ENCODE measurements at regions not wholly inside any gene's neighbourhood (a gene's known extent, or its start where the extent isn't known, plus 50 kb on each side); places are given as distances from the start of the nearest gene placed in this dataset.
"Not testable (repeated sequence)": the region's sequence is repeated elsewhere in the genome, so short reads cannot be mapped to it uniquely, and the experiment has no call there.

DNA sequence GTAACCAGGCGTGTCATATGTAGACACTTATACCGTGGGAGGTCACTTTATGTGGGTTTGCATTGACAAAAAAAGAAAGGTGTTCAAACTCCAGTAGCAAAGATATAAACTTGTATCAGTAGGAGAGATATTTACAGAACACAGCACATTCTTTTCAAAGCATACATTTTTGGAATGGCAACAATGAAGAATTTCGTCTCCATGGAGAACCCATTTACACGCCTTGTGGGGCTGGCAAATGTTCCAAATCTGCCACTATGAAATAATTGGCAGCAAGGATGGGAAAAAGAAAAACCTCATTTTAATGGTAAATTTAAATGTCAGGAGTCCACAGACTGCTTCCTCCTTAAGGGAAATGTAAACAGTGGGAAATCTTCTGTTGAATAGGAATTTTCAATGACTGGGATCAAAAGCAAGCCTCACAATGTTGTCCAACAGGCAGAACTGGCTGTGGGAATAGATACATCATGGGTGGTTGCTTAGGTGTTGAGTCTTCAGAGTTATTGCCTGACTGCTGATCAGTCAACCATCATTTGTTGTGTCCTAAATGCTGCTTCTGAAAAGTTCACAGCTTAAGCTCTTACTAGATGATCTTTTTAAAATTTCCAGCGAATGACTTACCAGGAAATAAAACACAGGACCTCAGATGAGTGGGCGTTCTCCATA lies 256.6 kb upstream of the SEMA3C start:
- no peak overlapping the region for H3K4me3 Mint-ChIP-seq
- no peaks in the 10 kb centered on the region for H3K27me3 Mint-ChIP-seq
- DNase-seq (no peak), ATAC-seq (no peak)
- no peaks in the 10 kb centered on the region for H3K36me3 Mint-ChIP-seq
- H3K9me3 Mint-ChIP-seq (ENCODE audit: low read depth): peaks cover 3% of the 10 kb centered on the region
- H3K27ac Mint-ChIP-seq: no peak overlapping the region
- H3K4me1 Mint-ChIP-seq: no peaks in the 10 kb centered on the region
- CTCF ChIA-PET: no interaction called here

DNA sequence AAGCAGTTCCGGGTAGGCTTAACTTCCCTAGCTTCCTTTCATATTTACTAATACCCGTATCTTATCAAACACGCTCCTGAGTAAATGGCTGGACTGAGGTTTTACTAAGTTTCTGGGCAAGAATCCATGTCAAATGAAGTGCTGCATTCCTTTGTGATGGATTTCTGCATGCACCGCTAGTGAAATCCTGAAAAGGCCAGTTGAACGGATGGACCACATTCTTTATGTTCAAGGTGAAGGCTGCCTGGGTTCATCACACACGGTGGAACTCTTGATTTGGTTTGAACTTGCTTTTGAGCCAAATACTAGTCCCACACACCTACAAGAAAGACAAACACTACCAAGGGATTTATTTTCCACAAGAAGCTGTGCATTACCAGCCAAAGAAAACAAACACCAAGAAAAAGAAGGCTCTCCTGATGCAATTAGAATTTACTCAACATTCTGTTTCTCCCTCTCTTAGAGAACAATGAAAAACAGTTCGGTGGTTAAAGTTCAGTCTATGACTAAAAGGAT lies 255.0 kb upstream of the SEMA3C start:
- ATAC-seq (no peak), DNase-seq (no peak)
- no peaks in the 10 kb centered on the region for H3K27me3 Mint-ChIP-seq
- H3K27ac Mint-ChIP-seq: no peak overlapping the region
- H3K9me3 Mint-ChIP-seq (ENCODE audit: low read depth): no peaks in the 10 kb centered on the region
- no peak overlapping the region for H3K4me3 Mint-ChIP-seq
- CTCF ChIA-PET: no interaction called here
- no peaks in the 10 kb centered on the region for H3K4me1 Mint-ChIP-seq
- no peaks in the 10 kb centered on the region for H3K36me3 Mint-ChIP-seq

DNA sequence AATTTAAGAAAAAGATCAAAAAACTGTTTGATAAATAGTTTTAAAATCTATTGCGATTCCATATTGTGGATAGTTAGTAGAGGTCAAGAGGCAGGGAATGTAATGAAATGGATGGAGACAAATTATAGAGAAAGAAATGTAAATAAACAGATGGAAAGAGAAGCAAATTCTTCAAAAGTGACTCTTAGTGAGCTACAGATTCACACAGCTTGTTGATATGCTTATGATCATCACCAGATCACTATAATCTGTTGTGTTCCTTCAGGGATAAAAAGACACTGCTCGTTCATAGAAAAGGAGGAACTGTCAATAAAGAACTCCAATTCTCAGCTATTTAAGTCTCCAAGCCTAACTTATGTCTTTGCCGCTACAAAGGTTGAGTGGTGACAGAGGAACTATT lies 251.4 kb upstream of the SEMA3C start:
- DNase-seq (no peak), ATAC-seq (no peak)
- H3K36me3 Mint-ChIP-seq: no peaks in the 10 kb centered on the region
- CTCF ChIA-PET: no interaction called here
- H3K27ac Mint-ChIP-seq: no peak overlapping the region
- H3K9me3 Mint-ChIP-seq (ENCODE audit: low read depth): no peaks in the 10 kb centered on the region
- H3K4me3 Mint-ChIP-seq: no peak overlapping the region
- no peaks in the 10 kb centered on the region for H3K27me3 Mint-ChIP-seq
- no peaks in the 10 kb centered on the region for H3K4me1 Mint-ChIP-seq

DNA sequence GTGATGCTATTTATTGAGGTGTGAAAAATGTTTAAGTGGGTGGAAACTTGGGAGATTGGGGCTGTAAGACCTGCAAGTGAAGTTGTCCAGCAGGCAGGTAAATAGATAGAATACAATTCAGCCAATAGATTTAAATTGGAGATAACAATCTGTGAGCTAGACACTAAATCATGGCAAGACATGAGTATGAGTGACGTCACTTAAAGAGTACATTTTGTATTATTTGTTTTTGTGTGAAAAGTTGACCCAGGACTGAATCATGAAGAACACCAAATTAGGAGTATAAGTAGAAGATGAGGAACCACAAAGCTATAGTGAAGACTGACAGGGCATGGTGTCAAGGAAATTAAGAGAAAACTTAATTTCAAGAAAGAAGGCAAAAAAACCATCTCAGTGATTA lies 249.1 kb upstream of the SEMA3C start:
- Mint-ChIP-seq H3K27me3 (no peaks in the 10 kb centered on the region), H3K4me1 (no peaks in the 10 kb centered on the region), H3K27ac (no peak overlapping the region), H3K9me3 (ENCODE audit: low read depth) (peaks cover 2% of the 10 kb centered on the region), H3K36me3 (no peaks in the 10 kb centered on the region), H3K4me3 (no peak overlapping the region)
- ATAC-seq (no peak), DNase-seq (no peak)
- CTCF ChIA-PET: no interaction called here

DNA sequence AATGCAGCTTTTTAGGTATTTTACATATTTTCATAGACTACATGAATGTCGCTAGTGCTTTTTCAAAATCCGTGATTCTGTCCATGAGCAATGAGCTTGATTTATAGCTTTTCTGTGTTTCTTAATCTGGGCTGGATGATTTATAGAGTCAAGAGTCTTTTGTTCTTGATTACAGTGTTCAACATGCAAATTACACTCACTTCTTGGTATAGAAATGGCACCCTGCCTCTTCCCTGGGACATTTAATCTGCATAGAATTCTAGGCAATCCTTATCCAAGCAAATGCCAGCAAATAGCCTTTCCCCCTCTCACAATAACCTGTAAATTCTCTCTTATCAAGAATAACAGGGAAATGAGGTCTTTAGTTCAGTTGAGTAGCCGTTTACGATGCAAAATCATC lies 246.2 kb upstream of the SEMA3C start:
- peaks cover 8% of the 10 kb centered on the region for H3K9me3 Mint-ChIP-seq (ENCODE audit: low read depth)
- ATAC-seq: no peak

DNA sequence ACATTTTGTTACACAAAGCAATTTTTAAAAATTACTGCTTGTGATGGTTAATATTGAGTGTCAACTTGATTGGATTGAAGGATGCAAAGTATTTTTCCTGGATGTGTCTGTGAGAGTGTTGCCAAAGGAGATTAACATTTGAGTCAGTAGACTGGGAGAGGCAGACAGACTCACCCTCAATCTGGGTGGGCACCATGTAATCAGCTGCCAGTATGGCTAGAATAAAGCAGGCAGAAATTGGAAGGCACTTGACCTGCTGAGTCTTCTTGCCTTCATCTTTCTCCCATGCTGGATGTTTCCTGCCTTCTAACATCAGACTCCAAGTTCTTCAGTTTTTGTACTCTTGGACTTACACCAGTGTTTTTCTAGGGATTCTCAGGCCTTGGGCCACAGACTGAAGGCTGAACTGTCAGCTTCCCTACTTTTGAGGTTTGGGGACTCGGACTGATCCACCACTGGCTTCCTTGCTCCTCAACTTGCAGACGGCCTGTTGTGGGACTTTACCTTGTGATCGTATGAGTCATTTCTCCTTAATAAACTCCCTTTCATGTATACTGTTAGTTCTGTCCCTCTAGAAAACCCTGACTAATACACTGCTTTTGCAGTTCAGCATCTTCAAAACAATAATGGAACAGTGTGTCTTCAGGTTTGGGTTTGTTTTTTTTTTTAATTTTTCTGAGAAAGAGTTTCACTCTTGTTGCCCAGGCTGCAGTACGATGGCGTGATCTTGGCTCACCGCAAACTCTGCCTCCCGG lies 244.1 kb upstream of the SEMA3C start:
- H3K4me3 Mint-ChIP-seq: no peak overlapping the region
- peaks cover 2% of the 10 kb centered on the region for H3K36me3 Mint-ChIP-seq
- ATAC-seq: no peak
- peaks cover 8% of the 10 kb centered on the region for H3K9me3 Mint-ChIP-seq (ENCODE audit: low read depth)
- no peaks in the 10 kb centered on the region for H3K4me1 Mint-ChIP-seq
- no peaks in the 10 kb centered on the region for H3K27me3 Mint-ChIP-seq
- CTCF ChIA-PET: no interaction called here
- H3K27ac Mint-ChIP-seq: no peak overlapping the region
- DNase-seq: no peak

More for the DNA sequence above, 246.2 kb upstream of the SEMA3C start:
- H3K4me3 Mint-ChIP-seq: no peak overlapping the region
- H3K4me1 Mint-ChIP-seq: no peaks in the 10 kb centered on the region
- DNase-seq: no peak
- peaks cover 2% of the 10 kb centered on the region for H3K36me3 Mint-ChIP-seq
- no peaks in the 10 kb centered on the region for H3K27me3 Mint-ChIP-seq
- no peak overlapping the region for H3K27ac Mint-ChIP-seq
- CTCF ChIA-PET: no interaction called here

DNA sequence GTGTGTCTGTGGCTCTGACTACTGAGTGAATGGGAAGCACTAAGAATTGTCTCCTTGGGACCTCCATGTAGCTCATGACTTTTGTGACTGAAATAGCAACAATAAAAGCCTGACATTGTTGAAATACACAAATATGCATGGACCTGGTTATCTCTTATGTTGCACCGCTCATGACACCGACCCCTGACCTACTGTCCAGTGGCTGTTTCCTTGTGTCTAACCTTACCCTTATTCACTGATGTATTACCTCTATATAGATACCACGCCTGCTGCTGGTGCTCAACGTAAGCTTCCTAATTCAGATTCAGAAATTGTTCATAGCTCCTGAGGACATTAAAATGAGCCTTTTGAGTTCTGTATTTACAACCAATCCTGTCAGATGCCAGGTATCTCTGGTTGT lies 243.4 kb upstream of the SEMA3C start:
- peaks cover 8% of the 10 kb centered on the region for H3K9me3 Mint-ChIP-seq (ENCODE audit: low read depth)
- ATAC-seq (no peak), DNase-seq (no peak)
- H3K27me3 Mint-ChIP-seq: no peaks in the 10 kb centered on the region
- CTCF ChIA-PET: no interaction called here
- peaks cover 2% of the 10 kb centered on the region for H3K36me3 Mint-ChIP-seq
- H3K27ac Mint-ChIP-seq: no peak overlapping the region
- H3K4me1 Mint-ChIP-seq: no peaks in the 10 kb centered on the region
- no peak overlapping the region for H3K4me3 Mint-ChIP-seq

DNA sequence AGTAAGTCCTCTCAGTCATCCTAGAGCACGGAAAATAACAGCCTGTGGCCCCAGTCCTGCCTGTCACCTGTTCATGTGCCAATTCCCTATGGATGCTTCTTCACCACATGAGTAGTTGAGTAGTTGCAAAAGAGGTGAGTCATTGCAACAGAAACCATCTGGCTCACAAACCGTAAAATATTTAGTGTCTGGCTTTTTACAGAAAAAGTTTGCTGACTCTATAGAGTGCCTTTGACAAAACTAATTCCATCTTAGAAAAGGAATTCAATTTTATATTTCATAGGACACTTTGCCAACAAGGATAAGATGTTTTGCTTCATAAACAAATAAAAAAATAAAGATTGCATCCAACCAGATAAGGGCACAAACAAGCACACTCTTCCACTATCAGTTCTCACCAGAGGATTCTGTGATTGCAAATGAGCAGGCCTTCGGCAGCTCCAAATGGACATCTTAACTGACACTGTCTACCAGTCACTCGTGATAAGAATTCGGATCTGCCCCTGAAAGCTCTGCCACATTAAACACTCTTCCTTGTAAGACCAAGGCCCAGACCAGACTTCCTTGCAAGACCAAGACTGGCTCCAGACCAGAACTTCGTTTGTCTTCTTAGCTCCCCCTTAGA lies 242.7 kb upstream of the SEMA3C start:
- CTCF ChIA-PET: no interaction called here
- H3K27me3 Mint-ChIP-seq: no peaks in the 10 kb centered on the region
- no peak overlapping the region for H3K27ac Mint-ChIP-seq
- no peak overlapping the region for H3K4me3 Mint-ChIP-seq
- H3K36me3 Mint-ChIP-seq: peaks cover 2% of the 10 kb centered on the region
- no peaks in the 10 kb centered on the region for H3K4me1 Mint-ChIP-seq
- no peak for ATAC-seq
- peaks cover 8% of the 10 kb centered on the region for H3K9me3 Mint-ChIP-seq (ENCODE audit: low read depth)
- no peak for DNase-seq

DNA sequence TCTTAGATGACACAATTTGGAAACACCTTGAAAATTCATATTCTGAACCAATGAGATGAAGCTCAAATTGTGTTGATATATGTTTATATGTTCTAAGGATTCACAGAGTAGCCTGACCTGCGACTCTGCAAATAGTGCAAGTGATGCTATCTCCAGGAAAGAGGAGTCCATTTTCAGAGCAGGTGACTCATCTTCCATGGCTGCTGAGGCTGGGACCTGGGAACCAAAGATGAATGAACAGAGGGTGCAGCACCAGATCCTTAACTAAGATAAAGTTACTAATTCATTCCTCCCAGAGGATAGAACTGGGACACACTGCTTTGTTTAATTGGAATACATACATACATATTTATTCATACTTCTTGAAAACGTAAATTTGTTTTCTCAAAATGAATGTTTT lies 240.6 kb upstream of the SEMA3C start:
- CTCF ChIA-PET: no interaction called here
- H3K27me3 Mint-ChIP-seq: no peaks in the 10 kb centered on the region
- no peaks in the 10 kb centered on the region for H3K4me1 Mint-ChIP-seq
- no peak overlapping the region for H3K27ac Mint-ChIP-seq
- H3K9me3 Mint-ChIP-seq (ENCODE audit: low read depth): peaks cover 8% of the 10 kb centered on the region
- H3K36me3 Mint-ChIP-seq: peaks cover 2% of the 10 kb centered on the region
- H3K4me3 Mint-ChIP-seq: no peak overlapping the region
- no peak for DNase-seq
- ATAC-seq: no peak

DNA sequence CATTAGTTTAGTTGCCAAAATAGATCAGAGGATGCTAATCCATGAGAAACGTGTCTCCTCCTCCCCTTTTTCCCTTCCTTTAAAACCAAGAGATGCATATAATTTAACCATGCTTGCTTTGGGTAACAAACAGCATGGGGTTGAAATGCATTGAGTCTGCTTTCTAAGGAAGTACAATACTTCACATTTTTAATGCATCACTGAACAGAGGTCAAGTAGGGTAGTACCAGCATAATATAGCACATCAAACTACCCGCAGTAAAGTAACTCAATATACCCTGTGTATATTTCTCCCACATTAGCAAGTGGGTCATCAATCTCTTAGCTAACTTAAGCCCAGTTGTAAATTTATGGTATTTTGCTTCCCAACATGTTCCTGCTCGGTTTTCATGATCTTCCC lies 239.3 kb upstream of the SEMA3C start:
- CTCF ChIA-PET: no interaction called here
- no peaks in the 10 kb centered on the region for H3K4me1 Mint-ChIP-seq
- H3K9me3 Mint-ChIP-seq (ENCODE audit: low read depth): peaks cover 5% of the 10 kb centered on the region
- H3K27ac Mint-ChIP-seq: no peak overlapping the region
- H3K4me3 Mint-ChIP-seq: no peak overlapping the region
- DNase-seq: no peak
- H3K27me3 Mint-ChIP-seq: no peaks in the 10 kb centered on the region
- peaks cover 2% of the 10 kb centered on the region for H3K36me3 Mint-ChIP-seq
- no peak for ATAC-seq

DNA sequence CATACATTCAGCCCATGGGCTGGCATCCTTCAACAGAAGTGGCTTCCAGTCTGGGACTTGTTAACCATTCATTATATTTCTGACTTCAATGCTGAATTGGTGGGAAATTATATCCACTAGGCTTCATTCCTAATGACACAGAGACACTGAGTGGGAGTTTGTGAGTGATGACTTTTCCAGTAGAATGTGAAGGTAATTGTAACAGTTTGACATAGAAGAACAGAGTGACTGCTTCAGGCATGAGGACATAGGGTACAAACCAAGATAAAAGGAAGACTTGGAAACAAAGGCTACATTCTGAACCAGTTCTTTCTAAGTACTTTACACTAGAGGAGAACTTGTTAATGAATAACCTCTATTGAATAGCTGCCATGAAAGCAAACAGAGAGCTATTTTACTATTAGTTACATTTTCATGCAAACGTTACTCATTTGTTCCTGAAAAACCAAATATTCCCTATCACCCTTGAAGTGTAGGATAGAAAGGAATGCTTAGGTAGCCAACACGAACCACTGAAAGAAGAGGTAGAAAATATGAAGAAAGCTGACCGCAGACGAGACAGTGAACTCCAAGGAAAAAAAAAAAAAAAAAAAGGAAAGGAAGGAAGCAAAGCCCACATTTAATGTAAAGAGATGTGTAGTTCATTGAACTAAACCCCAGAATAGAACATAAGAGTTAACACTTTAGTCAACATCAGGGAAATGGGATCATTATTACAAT lies 237.0 kb upstream of the SEMA3C start:
- no peak overlapping the region for H3K4me3 Mint-ChIP-seq
- CTCF ChIA-PET: no interaction called here
- H3K27ac Mint-ChIP-seq: no peak overlapping the region
- no peaks in the 10 kb centered on the region for H3K27me3 Mint-ChIP-seq
- DNase-seq (no peak), ATAC-seq (no peak)
- no peaks in the 10 kb centered on the region for H3K4me1 Mint-ChIP-seq
- H3K9me3 Mint-ChIP-seq (ENCODE audit: low read depth): no peaks in the 10 kb centered on the region
- no peaks in the 10 kb centered on the region for H3K36me3 Mint-ChIP-seq

DNA sequence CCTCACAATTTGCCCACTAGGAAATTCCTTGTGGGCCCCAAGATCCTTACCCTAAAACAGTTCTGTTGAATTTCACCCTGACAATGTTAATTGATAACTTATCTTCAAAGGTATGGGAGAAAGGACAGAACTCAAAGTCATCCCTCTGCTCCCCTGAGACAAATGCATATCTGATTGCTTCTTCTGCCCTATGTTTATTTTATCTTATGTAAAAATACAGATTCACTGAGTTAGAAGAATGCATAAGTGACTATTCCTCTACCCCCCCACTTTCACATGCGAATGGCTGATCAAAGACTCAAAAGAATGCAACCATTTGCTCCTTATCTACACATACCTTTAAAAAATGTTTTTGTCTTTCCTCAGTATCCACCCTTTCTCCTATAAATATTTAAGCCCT lies 235.7 kb upstream of the SEMA3C start:
- CTCF ChIA-PET: no interaction called here
- Mint-ChIP-seq H3K36me3 (no peaks in the 10 kb centered on the region), H3K27me3 (no peaks in the 10 kb centered on the region), H3K4me1 (no peaks in the 10 kb centered on the region), H3K27ac (no peak overlapping the region), H3K4me3 (no peak overlapping the region), H3K9me3 (ENCODE audit: low read depth) (no peaks in the 10 kb centered on the region)
- ATAC-seq (no peak), DNase-seq (no peak)

DNA sequence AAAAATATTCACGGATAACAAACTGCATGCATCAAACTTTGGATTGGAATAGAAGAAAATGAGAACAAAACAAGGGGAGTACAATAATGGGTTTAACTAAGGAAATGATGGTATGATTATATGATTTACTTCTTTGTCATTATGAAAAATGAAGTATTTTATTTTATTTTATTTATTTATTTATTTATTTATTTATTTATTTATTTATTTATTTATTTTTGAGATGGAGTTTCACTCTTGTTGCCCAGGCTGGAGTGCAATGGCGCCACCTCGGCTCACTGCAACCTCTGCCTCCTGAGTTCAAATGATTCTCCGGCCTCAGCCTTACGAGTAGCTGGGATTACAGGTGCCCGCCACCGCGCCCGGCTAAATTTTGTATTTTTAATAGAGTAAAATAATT lies 234.1 kb upstream of the SEMA3C start:
- H3K36me3 Mint-ChIP-seq; H3K4me1 Mint-ChIP-seq; DNase-seq; ATAC-seq; H3K27ac Mint-ChIP-seq; CTCF ChIA-PET; H3K27me3 Mint-ChIP-seq; H3K4me3 Mint-ChIP-seq; H3K9me3 Mint-ChIP-seq (ENCODE audit: low read depth): not testable (repeated sequence)

DNA sequence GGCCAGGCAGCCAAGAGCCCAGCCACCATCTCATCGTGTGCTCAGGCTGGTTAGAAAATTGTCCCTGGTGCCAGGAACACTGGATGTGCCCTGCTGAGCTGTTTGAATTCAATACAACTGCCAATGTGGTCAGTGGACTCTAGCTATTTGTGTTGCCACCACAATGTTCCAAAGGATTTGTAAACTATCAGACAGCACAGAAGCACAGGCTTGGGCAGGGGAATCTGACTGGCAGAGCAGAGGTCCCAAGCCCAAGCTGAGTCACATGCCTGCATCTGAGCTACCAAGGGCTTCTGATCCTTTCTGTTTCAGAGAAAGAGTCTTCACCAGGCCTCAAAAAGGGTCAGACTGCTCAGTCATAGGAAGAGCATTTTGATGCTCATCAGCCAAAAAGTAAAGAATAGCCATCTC lies 232.1 kb upstream of the SEMA3C start:
- DNase-seq (no peak), ATAC-seq (no peak)
- H3K36me3 Mint-ChIP-seq: no peaks in the 10 kb centered on the region
- no peaks in the 10 kb centered on the region for H3K4me1 Mint-ChIP-seq
- peaks cover 3% of the 10 kb centered on the region for H3K9me3 Mint-ChIP-seq (ENCODE audit: low read depth)
- no peaks in the 10 kb centered on the region for H3K27me3 Mint-ChIP-seq
- H3K27ac Mint-ChIP-seq: no peak overlapping the region
- CTCF ChIA-PET: no interaction called here
- no peak overlapping the region for H3K4me3 Mint-ChIP-seq
